ENCODE measurements at regions not wholly inside any gene's neighbourhood (a gene's known extent, or its start where the extent isn't known, plus 50 kb on each side); places are given as distances from the start of the nearest gene placed in this dataset.

DNA sequence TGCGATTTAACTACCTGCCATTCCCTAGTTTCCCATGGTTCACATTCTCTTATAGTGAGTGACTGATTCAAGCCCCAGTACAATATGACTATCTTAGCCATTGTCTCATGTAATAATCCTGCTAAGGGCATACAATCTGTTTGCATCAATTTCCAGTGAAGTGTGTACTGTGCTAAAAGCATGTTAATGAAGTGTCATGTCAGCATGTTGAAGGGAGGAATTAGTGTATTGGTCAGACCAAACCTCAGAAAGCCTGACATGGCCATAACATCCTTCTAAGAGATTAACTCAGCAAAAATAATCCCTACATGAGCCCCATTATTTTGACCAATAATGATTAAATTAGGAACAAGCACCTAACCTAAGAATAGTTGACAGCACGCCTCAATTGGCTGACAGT, 442.4 kb downstream of the ENC1 start:
- Histone ChIP-seq H3K27ac (ENCODE audit: low read depth) (no peak overlapping the region), H3K9me2 (ENCODE audit: insufficient read depth) (peaks cover 9% of the 10 kb centered on the region; the same call in 1 of the 2 replicates), H3K27me3 (ENCODE audit: insufficient read depth) (no peaks in the 10 kb centered on the region), H3F3A (replicated peaks; ENCODE audit: low read depth) (no peaks in the 10 kb centered on the region), H3K4me2 (no peak overlapping the region), H3K79me2 (replicated peaks; ENCODE audit: insufficient read depth) (no peaks in the 10 kb centered on the region), H2AFZ (no peak overlapping the region), H3K36me3 (ENCODE audit: insufficient read depth) (no peaks in the 10 kb centered on the region), H4K20me1 (replicated peaks; ENCODE audit: insufficient read depth) (no peaks in the 10 kb centered on the region), H3K4me1 (ENCODE audit: insufficient read depth) (no peaks in the 10 kb centered on the region), H3K4me3 (no peak overlapping the region)
- Mint-ChIP-seq H3K4me3 (no peak overlapping the region), H3K27me3 (ENCODE audit: insufficient read depth, low read depth, poor library complexity) (peaks cover 3% of the 10 kb centered on the region), H3K36me3 (ENCODE audit: low read depth) (no peaks in the 10 kb centered on the region), H3K9me3 (no peaks in the 10 kb centered on the region), H3K4me1 (no peaks in the 10 kb centered on the region), H3K27ac (no peak overlapping the region)
- DNase-seq (ENCODE audit: low spot score) (no peak), ATAC-seq (no peak)
- TF ChIP-seq, protein P1, sequence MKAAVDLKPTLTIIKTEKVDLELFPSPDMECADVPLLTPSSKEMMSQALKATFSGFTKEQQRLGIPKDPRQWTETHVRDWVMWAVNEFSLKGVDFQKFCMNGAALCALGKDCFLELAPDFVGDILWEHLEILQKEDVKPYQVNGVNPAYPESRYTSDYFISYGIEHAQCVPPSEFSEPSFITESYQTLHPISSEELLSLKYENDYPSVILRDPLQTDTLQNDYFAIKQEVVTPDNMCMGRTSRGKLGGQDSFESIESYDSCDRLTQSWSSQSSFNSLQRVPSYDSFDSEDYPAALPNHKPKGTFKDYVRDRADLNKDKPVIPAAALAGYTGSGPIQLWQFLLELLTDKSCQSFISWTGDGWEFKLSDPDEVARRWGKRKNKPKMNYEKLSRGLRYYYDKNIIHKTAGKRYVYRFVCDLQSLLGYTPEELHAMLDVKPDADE (IDR thresholded peaks at IDR 0.05): no peak
- TF ChIP-seq ZNF114 (CRISPR knock-in tag; IDR thresholded peaks at IDR 0.05): no peak
- no peak for TF ChIP-seq EZH2phosphoT487 (IDR thresholded peaks at IDR 0.05; ENCODE audit: unreplicated experiment)
- TF ChIP-seq, protein P2, sequence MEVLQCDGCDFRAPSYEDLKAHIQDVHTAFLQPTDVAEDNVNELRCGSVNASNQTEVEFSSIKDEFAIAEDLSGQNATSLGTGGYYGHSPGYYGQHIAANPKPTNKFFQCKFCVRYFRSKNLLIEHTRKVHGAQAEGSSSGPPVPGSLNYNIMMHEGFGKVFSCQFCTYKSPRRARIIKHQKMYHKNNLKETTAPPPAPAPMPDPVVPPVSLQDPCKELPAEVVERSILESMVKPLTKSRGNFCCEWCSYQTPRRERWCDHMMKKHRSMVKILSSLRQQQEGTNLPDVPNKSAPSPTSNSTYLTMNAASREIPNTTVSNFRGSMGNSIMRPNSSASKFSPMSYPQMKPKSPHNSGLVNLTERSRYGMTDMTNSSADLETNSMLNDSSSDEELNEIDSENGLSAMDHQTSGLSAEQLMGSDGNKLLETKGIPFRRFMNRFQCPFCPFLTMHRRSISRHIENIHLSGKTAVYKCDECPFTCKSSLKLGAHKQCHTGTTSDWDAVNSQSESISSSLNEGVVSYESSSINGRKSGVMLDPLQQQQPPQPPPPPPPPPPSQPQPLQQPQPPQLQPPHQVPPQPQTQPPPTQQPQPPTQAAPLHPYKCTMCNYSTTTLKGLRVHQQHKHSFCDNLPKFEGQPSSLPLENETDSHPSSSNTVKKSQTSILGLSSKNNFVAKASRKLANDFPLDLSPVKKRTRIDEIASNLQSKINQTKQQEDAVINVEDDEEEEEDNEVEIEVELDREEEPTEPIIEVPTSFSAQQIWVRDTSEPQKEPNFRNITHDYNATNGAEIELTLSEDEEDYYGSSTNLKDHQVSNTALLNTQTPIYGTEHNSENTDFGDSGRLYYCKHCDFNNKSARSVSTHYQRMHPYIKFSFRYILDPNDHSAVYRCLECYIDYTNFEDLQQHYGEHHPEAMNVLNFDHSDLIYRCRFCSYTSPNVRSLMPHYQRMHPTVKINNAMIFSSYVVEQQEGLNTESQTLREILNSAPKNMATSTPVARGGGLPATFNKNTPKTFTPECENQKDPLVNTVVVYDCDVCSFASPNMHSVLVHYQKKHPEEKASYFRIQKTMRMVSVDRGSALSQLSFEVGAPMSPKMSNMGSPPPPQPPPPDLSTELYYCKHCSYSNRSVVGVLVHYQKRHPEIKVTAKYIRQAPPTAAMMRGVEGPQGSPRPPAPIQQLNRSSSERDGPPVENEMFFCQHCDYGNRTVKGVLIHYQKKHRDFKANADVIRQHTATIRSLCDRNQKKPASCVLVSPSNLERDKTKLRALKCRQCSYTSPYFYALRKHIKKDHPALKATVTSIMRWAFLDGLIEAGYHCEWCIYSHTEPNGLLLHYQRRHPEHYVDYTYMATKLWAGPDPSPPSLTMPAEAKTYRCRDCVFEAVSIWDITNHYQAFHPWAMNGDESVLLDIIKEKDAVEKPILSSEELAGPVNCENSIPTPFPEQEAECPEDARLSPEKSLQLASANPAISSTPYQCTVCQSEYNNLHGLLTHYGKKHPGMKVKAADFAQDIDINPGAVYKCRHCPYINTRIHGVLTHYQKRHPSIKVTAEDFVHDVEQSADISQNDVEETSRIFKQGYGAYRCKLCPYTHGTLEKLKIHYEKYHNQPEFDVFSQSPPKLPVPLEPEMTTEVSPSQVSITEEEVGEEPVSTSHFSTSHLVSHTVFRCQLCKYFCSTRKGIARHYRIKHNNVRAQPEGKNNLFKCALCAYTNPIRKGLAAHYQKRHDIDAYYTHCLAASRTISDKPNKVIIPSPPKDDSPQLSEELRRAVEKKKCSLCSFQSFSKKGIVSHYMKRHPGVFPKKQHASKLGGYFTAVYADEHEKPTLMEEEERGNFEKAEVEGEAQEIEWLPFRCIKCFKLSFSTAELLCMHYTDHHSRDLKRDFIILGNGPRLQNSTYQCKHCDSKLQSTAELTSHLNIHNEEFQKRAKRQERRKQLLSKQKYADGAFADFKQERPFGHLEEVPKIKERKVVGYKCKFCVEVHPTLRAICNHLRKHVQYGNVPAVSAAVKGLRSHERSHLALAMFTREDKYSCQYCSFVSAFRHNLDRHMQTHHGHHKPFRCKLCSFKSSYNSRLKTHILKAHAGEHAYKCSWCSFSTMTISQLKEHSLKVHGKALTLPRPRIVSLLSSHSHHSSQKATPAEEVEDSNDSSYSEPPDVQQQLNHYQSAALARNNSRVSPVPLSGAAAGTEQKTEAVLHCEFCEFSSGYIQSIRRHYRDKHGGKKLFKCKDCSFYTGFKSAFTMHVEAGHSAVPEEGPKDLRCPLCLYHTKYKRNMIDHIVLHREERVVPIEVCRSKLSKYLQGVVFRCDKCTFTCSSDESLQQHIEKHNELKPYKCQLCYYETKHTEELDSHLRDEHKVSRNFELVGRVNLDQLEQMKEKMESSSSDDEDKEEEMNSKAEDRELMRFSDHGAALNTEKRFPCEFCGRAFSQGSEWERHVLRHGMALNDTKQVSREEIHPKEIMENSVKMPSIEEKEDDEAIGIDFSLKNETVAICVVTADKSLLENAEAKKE (CRISPR knock-in tag; IDR thresholded peaks at IDR 0.05): no peak
- TF ChIP-seq, protein P3, sequence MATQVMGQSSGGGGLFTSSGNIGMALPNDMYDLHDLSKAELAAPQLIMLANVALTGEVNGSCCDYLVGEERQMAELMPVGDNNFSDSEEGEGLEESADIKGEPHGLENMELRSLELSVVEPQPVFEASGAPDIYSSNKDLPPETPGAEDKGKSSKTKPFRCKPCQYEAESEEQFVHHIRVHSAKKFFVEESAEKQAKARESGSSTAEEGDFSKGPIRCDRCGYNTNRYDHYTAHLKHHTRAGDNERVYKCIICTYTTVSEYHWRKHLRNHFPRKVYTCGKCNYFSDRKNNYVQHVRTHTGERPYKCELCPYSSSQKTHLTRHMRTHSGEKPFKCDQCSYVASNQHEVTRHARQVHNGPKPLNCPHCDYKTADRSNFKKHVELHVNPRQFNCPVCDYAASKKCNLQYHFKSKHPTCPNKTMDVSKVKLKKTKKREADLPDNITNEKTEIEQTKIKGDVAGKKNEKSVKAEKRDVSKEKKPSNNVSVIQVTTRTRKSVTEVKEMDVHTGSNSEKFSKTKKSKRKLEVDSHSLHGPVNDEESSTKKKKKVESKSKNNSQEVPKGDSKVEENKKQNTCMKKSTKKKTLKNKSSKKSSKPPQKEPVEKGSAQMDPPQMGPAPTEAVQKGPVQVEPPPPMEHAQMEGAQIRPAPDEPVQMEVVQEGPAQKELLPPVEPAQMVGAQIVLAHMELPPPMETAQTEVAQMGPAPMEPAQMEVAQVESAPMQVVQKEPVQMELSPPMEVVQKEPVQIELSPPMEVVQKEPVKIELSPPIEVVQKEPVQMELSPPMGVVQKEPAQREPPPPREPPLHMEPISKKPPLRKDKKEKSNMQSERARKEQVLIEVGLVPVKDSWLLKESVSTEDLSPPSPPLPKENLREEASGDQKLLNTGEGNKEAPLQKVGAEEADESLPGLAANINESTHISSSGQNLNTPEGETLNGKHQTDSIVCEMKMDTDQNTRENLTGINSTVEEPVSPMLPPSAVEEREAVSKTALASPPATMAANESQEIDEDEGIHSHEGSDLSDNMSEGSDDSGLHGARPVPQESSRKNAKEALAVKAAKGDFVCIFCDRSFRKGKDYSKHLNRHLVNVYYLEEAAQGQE (IDR thresholded peaks at IDR 0.05; ENCODE audit: unreplicated experiment): no peak
- TF ChIP-seq CREB1 (CRISPR knock-in tag; IDR thresholded peaks at IDR 0.05; ENCODE audit: low read depth): no peak
- TF ChIP-seq NANOG (IDR thresholded peaks at IDR 0.05; ENCODE audit: borderline replicate concordance): no peak
- no peak for TF ChIP-seq ZNF331 (CRISPR knock-in tag; IDR thresholded peaks at IDR 0.05; ENCODE audit: low read depth)
- TF ChIP-seq, protein P4, sequence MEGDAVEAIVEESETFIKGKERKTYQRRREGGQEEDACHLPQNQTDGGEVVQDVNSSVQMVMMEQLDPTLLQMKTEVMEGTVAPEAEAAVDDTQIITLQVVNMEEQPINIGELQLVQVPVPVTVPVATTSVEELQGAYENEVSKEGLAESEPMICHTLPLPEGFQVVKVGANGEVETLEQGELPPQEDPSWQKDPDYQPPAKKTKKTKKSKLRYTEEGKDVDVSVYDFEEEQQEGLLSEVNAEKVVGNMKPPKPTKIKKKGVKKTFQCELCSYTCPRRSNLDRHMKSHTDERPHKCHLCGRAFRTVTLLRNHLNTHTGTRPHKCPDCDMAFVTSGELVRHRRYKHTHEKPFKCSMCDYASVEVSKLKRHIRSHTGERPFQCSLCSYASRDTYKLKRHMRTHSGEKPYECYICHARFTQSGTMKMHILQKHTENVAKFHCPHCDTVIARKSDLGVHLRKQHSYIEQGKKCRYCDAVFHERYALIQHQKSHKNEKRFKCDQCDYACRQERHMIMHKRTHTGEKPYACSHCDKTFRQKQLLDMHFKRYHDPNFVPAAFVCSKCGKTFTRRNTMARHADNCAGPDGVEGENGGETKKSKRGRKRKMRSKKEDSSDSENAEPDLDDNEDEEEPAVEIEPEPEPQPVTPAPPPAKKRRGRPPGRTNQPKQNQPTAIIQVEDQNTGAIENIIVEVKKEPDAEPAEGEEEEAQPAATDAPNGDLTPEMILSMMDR (conservative IDR thresholded peaks at IDR 0.05; ENCODE audit: low read depth in 2 of 2): no peak
- no peak for TF ChIP-seq STAT1 (IDR thresholded peaks at IDR 0.05; ENCODE audit: unreplicated experiment)
- TF ChIP-seq EZH2 (IDR thresholded peaks at IDR 0.05; ENCODE audit: low read depth, unreplicated experiment): no peak
- no peak for TF ChIP-seq POLR2AphosphoS5 (IDR thresholded peaks at IDR 0.05; ENCODE audit: low read depth)
- no peak for TF ChIP-seq JUNB (IDR thresholded peaks at IDR 0.05; ENCODE audit: unreplicated experiment)

Measured in GM23338 (cell line).